Hepatocyte (in vitro differentiated cells): ENCODE measurements at regions not wholly inside any gene's neighbourhood (a gene's known extent, or its start where the extent isn't known, plus 50 kb on each side); places are given as distances from the start of the nearest gene placed in this dataset.

Experiments
- DNase-seq: peaks from one replicate; pipeline ENCODE4 v3.0.0-alpha.2; 2016; ENCODE audit warnings: low spot score
- H2AFZ ChIP-seq: fragments of 200-600 bp; sonication (generic); 2 replicates; pipeline ENCODE4 v1.6.0; 2016; ENCODE audit warnings: antibody characterized with exemption, mild to moderate bottlenecking
- H3K27ac ChIP-seq: fragments of 200-600 bp; sonication (generic); 2 replicates; pipeline ENCODE4 v1.5.1; 2016; ENCODE audit warnings: mild to moderate bottlenecking
- H3K27me3 ChIP-seq: fragments of 200-600 bp; sonication (generic); 2 replicates; pipeline ENCODE4 v1.6.1; 2016
- H3K36me3 ChIP-seq: fragments of 200-600 bp; sonication (generic); replicated peaks from 2 replicates; pipeline ENCODE4 v1.5.1; 2016; ENCODE audit warnings: low read depth; ENCODE audit not compliant: insufficient read depth
- H3K4me1 ChIP-seq: fragments of 200-600 bp; sonication (generic); 2 replicates; pipeline ENCODE4 v1.5.1; 2016; ENCODE audit warnings: mild to moderate bottlenecking, moderate library complexity; ENCODE audit not compliant: insufficient read depth
- H3K4me2 ChIP-seq: fragments of 200-600 bp; sonication (generic); 2 replicates; pipeline ENCODE4 v1.6.0; 2016
- H3K4me3 ChIP-seq: fragments of 200-600 bp; sonication (generic); 2 replicates; pipeline ENCODE4 v1.5.1; 2016; ENCODE audit warnings: mild to moderate bottlenecking
- H3K79me2 ChIP-seq: fragments of 200-600 bp; sonication (generic); 2 replicates; pipeline ENCODE4 v1.6.0; 2017; ENCODE audit warnings: mild to moderate bottlenecking
- H3K9me2 ChIP-seq: fragments of 200-600 bp; sonication (generic); replicated peaks from 2 replicates; pipeline ENCODE4 v1.6.0; 2017; ENCODE audit warnings: mild to moderate bottlenecking; ENCODE audit not compliant: insufficient read depth
- H3K9me3 ChIP-seq: fragments of 200-600 bp; sonication (generic); 2 replicates; pipeline ENCODE4 v1.5.1; 2016; ENCODE audit warnings: low read depth, mild to moderate bottlenecking
- H4K20me1 ChIP-seq: fragments of 200-600 bp; sonication (generic); 2 replicates; pipeline ENCODE4 v1.6.0; 2016; ENCODE audit warnings: mild to moderate bottlenecking; ENCODE audit not compliant: insufficient read depth, poor library complexity, severe bottlenecking
- EZH2 ChIP-seq: fragments of 200-600 bp; sonication (generic); IDR thresholded peaks from 2 replicates; pipeline ENCODE4 v1.6.1; 2016; ENCODE audit warnings: antibody characterized with exemption, mild to moderate bottlenecking, borderline replicate concordance
- EZH2phosphoT487 ChIP-seq: fragments of 200-600 bp; sonication (generic); IDR thresholded peaks from one replicate; pipeline ENCODE4 v1.6.1; 2018; ENCODE audit warnings: antibody characterized with exemption, mild to moderate bottlenecking, low read depth, moderate library complexity; ENCODE audit not compliant: unreplicated experiment, severe bottlenecking
- WGBS: methylation state at CpG from one replicate; pipeline ENCODE4 v1.1.6; 2016; ENCODE audit warnings: low lambda C conversion rate; ENCODE audit errors: missing lambda C conversion rate; 5-methylcytosine and 5-hydroxymethylcytosine counted together
- TF ChIP-seq, protein P1 (sequence below): fragments of 200-600 bp; sonication (generic); IDR thresholded peaks from 2 replicates; pipeline ENCODE4 v1.5.1; 2016; ENCODE audit warnings: antibody characterized with exemption, mild to moderate bottlenecking; ENCODE audit not compliant: poor library complexity

DNA sequence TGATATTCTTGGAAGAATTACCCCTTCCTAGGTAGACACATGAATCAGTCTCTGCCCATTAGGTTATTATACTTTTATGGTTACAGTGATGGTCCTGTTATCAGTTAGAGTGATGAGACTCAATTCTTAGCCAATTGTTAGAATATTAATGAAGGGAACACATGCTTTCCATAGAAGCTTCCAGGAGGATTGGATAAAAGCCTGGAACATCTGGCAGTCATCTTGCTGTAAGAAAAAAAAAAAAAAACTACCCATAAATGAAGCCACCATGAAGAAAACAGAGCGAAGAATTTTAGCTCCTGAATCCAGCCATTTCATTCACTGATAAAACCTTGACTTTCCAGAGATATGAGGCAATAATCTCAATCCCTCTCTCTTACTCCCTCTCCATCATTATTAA lies 262.5 kb upstream of the GRIN3A start:
- Histone ChIP-seq H3K27ac (no peak overlapping the region), H3K9me3 (no peaks in the 10 kb centered on the region), H4K20me1 (no peaks in the 10 kb centered on the region), H3K4me1 (no peaks in the 10 kb centered on the region), H3K4me2 (no peak overlapping the region), H3K79me2 (no peaks in the 10 kb centered on the region), H3K9me2 (no peaks in the 10 kb centered on the region), H3K36me3 (no peaks in the 10 kb centered on the region), H3K27me3 (no peaks in the 10 kb centered on the region), H3K4me3 (no peak overlapping the region), H2AFZ (no peak overlapping the region)
- TF ChIP-seq, protein P1, sequence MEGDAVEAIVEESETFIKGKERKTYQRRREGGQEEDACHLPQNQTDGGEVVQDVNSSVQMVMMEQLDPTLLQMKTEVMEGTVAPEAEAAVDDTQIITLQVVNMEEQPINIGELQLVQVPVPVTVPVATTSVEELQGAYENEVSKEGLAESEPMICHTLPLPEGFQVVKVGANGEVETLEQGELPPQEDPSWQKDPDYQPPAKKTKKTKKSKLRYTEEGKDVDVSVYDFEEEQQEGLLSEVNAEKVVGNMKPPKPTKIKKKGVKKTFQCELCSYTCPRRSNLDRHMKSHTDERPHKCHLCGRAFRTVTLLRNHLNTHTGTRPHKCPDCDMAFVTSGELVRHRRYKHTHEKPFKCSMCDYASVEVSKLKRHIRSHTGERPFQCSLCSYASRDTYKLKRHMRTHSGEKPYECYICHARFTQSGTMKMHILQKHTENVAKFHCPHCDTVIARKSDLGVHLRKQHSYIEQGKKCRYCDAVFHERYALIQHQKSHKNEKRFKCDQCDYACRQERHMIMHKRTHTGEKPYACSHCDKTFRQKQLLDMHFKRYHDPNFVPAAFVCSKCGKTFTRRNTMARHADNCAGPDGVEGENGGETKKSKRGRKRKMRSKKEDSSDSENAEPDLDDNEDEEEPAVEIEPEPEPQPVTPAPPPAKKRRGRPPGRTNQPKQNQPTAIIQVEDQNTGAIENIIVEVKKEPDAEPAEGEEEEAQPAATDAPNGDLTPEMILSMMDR = no peak
- TF ChIP-seq EZH2 (no peak), EZH2phosphoT487 (no peak)
- 33% methylated on average over 1 of the region's 1 CpG for WGBS
- DNase-seq = no peak

DNA sequence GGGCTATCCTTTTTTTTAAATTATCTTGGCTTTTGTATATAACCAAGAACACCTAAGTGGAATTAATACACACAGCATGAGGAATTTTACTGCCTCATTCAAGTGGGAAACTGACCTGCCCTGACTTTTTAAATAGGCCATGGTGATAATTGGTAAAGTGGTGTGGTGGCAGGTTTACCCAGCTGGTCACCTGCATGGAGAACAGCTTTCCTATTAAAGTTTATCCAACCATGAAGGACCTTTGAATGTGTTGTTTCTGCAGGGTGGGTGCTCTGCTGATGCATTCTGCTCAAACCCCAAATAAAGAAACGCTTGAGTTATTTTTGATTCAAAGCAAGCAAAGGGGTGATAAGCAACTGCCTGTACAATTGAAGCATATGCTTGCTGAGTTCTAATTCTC lies 261.0 kb upstream of the GRIN3A start:
- Histone ChIP-seq H3K27ac (no peak overlapping the region), H4K20me1 (no peaks in the 10 kb centered on the region), H3K27me3 (no peaks in the 10 kb centered on the region), H3K4me1 (no peaks in the 10 kb centered on the region), H3K36me3 (no peaks in the 10 kb centered on the region), H3K4me3 (no peak overlapping the region), H3K9me3 (no peaks in the 10 kb centered on the region), H2AFZ (no peak overlapping the region), H3K79me2 (no peaks in the 10 kb centered on the region), H3K9me2 (no peaks in the 10 kb centered on the region), H3K4me2 (no peak overlapping the region)
- no peak for DNase-seq
- 77% methylated on average over 1 of the region's 1 CpG for WGBS
- TF ChIP-seq, protein P1 = no peak
- no peak for TF ChIP-seq EZH2phosphoT487
- no peak for TF ChIP-seq EZH2

DNA sequence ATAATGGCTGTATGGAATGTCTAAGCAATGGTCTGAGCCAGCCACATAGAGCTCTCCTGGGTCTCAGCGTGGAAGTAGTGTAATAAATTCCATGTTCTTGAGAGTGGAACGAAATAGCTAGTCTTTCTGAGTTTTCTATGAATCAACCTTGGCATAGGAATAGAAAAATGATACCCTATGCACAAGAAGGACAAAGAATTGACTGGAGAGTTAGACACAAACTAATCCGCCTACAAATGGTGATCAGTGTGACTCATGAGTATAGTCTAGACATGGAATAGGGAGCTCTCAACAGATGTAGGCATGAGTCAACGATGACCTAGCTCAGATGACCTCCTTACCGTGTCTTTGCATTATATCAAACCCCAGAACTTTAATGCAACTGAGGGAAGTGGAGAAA lies 256.8 kb upstream of the GRIN3A start:
- Histone ChIP-seq H3K4me1 (no peaks in the 10 kb centered on the region), H3K9me2 (no peaks in the 10 kb centered on the region), H3K27me3 (no peaks in the 10 kb centered on the region), H2AFZ (no peak overlapping the region), H3K4me3 (no peak overlapping the region), H4K20me1 (no peaks in the 10 kb centered on the region), H3K27ac (no peak overlapping the region), H3K36me3 (no peaks in the 10 kb centered on the region), H3K4me2 (no peak overlapping the region), H3K9me3 (no peaks in the 10 kb centered on the region), H3K79me2 (no peaks in the 10 kb centered on the region)
- no peak for TF ChIP-seq EZH2phosphoT487
- no peak for TF ChIP-seq EZH2
- TF ChIP-seq, protein P1 = no peak
- DNase-seq = no peak
- 62% methylated on average over 5 of the region's 5 CpGs for WGBS

DNA sequence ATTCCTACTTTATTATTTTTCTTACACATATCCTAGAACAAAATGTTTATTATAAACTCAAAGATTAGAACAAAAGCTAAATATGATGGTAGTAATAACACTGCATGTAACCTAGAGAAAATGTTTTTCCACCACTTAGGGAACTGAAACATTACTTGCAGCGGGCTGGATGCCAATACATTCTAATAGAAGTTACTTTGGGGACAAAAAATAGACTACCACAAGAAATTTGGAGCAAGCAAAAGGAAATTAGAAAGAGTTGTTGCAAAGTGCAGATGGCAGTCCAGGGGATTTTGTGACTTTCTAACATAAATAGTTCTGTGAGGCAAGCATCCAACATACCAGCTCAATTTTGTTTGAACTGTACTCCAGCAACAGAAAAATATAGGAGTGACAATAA lies 255.3 kb upstream of the GRIN3A start:
- 62% methylated on average over 1 of the region's 1 CpG for WGBS
- H3K4me1 ChIP-seq = no peaks in the 10 kb centered on the region
- H3K9me2 ChIP-seq = no peaks in the 10 kb centered on the region
- no peak overlapping the region for H3K4me2 ChIP-seq
- no peaks in the 10 kb centered on the region for H3K9me3 ChIP-seq
- no peak for DNase-seq
- no peaks in the 10 kb centered on the region for H4K20me1 ChIP-seq
- H3K79me2 ChIP-seq = no peaks in the 10 kb centered on the region
- no peaks in the 10 kb centered on the region for H3K36me3 ChIP-seq
- no peak for TF ChIP-seq EZH2
- no peak overlapping the region for H2AFZ ChIP-seq
- no peak overlapping the region for H3K4me3 ChIP-seq
- no peaks in the 10 kb centered on the region for H3K27me3 ChIP-seq
- no peak overlapping the region for H3K27ac ChIP-seq
